ENCODE measurements at regions not wholly inside any gene's neighbourhood (a gene's known extent, or its start where the extent isn't known, plus 50 kb on each side); places are given as distances from the start of the nearest gene placed in this dataset.

GRCh38 chr10:33764694-33765185 is 430.3 kb upstream of the NRP1 start:
- H3K4me3 Mint-ChIP-seq: no peak overlapping the region
- Histone ChIP-seq H3K79me2 (ENCODE audit: control insufficient read depth, insufficient read depth, low read length) (no peaks in the 10 kb centered on the region), H3K36me3 (replicated peaks in 1 of 2; ENCODE audit: control extremely low read depth in 1 of 2, control insufficient read depth in 1 of 2, extremely low read depth in 1 of 2, insufficient read depth in 2 of 2, low read length in 1 of 2) (no peaks in the 10 kb centered on the region), H2AFZ (ENCODE audit: insufficient read depth, low read depth, low read length, poor library complexity, severe bottlenecking) (no peak overlapping the region), H3K9me3 (ENCODE audit: control extremely low read depth in 1 of 3, control insufficient read depth in 2 of 3, insufficient read depth in 1 of 3, low read length in 2 of 3) (peaks cover 0 to 1% (median 0%) of the 10 kb centered on the region in 3 donors), H3K4me3 (ENCODE audit: control extremely low read depth in 1 of 5, extremely low read depth in 1 of 5, insufficient read depth in 1 of 5, low read depth in 2 of 5, low read length in 4 of 5) (no peak overlapping the region), H3K27ac (ENCODE audit: low read length in 2 of 2) (no peak overlapping the region), H3K27me3 (replicated peaks in 1 of 4; ENCODE audit: control extremely low read depth in 1 of 4, control insufficient read depth in 3 of 4, insufficient read depth in 4 of 4, low read length in 3 of 4) (no peaks in the 10 kb centered on the region), H3K4me2 (replicated peaks; ENCODE audit: low read depth, low read length, poor library complexity, severe bottlenecking) (no peak overlapping the region), H4K20me1 (ENCODE audit: control insufficient read depth, insufficient read depth, low read length, poor library complexity, severe bottlenecking) (no peaks in the 10 kb centered on the region), H3K4me1 (ENCODE audit: control insufficient read depth in 2 of 2, insufficient read depth in 2 of 2, low read length in 2 of 2) (no peaks in the 10 kb centered on the region), H3K9ac (ENCODE audit: low read length) (no peak overlapping the region)
- CTCF ChIA-PET: no interaction called here
- no peak for TF ChIP-seq EZH2 (IDR thresholded peaks at IDR 0.05; ENCODE audit: borderline replicate concordance, insufficient read depth, low read depth, low read length, poor library complexity, severe bottlenecking)
- ATAC-seq (ENCODE audit: low read depth): no peak
- POLR2A ChIA-PET: no interaction called here
- no peaks in the 10 kb centered on the region for H3K27me3 Mint-ChIP-seq
- H3K27ac Mint-ChIP-seq: no peak overlapping the region
- H3K4me1 Mint-ChIP-seq: no peaks in the 10 kb centered on the region
- H3K9me3 Mint-ChIP-seq (ENCODE audit: insufficient read depth): peaks cover 2% of the 10 kb centered on the region
- no peak for DNase-seq
- WGBS (ENCODE audit: insufficient coverage): no CpG with 5 or more reads among the region's 1 CpG
- intact Hi-C loops (cut with micrococcal nuclease): no loop called here

GRCh38 chr10:33760056-33760943 is 425.8 kb upstream of the NRP1 start:
- H3K27me3 ChIP-seq (replicated peaks in 1 of 4; ENCODE audit: control extremely low read depth in 1 of 4, control insufficient read depth in 3 of 4, insufficient read depth in 4 of 4, low read length in 3 of 4): no peaks in the 10 kb centered on the region
- Mint-ChIP-seq H3K4me1 (no peaks in the 10 kb centered on the region), H3K4me3 (no peak overlapping the region), H3K27me3 (no peaks in the 10 kb centered on the region), H3K27ac (no peak overlapping the region), H3K9me3 (ENCODE audit: insufficient read depth) (peaks cover 2% of the 10 kb centered on the region)
- no peaks in the 10 kb centered on the region for H4K20me1 ChIP-seq (ENCODE audit: control insufficient read depth, insufficient read depth, low read length, poor library complexity, severe bottlenecking)
- no peaks in the 10 kb centered on the region for H3K79me2 ChIP-seq (ENCODE audit: control insufficient read depth, insufficient read depth, low read length)
- H3K4me2 ChIP-seq (replicated peaks; ENCODE audit: low read depth, low read length, poor library complexity, severe bottlenecking): no peak overlapping the region
- H3K36me3 ChIP-seq (replicated peaks in 1 of 2; ENCODE audit: control extremely low read depth in 1 of 2, control insufficient read depth in 1 of 2, extremely low read depth in 1 of 2, insufficient read depth in 2 of 2, low read length in 1 of 2): no peaks in the 10 kb centered on the region
- no peaks in the 10 kb centered on the region for H3K4me1 ChIP-seq (ENCODE audit: control insufficient read depth in 2 of 2, insufficient read depth in 2 of 2, low read length in 2 of 2)
- no peak for DNase-seq
- CTCF ChIA-PET: no interaction called here
- H3K9me3 ChIP-seq (ENCODE audit: control extremely low read depth in 1 of 3, control insufficient read depth in 2 of 3, insufficient read depth in 1 of 3, low read length in 2 of 3): peaks cover 0 to 4% (median 1%) of the 10 kb centered on the region in 3 donors
- no peak overlapping the region for H3K27ac ChIP-seq (ENCODE audit: low read length in 2 of 2)
- no peak overlapping the region for H3K4me3 ChIP-seq (ENCODE audit: control extremely low read depth in 1 of 5, extremely low read depth in 1 of 5, insufficient read depth in 1 of 5, low read depth in 2 of 5, low read length in 4 of 5)
- TF ChIP-seq EZH2 (IDR thresholded peaks at IDR 0.05; ENCODE audit: borderline replicate concordance, insufficient read depth, low read depth, low read length, poor library complexity, severe bottlenecking): no peak
- no peak for TF ChIP-seq CTCF (IDR thresholded peaks at IDR 0.05)
- ATAC-seq (ENCODE audit: low read depth): no peak
- intact Hi-C loops (cut with micrococcal nuclease): no loop called here
- 83% methylated on average over 9 of the region's 12 CpGs for WGBS (ENCODE audit: insufficient coverage)
- POLR2A ChIA-PET: no interaction called here
- H3K9ac ChIP-seq (ENCODE audit: low read length): no peak overlapping the region
- no peak overlapping the region for H2AFZ ChIP-seq (ENCODE audit: insufficient read depth, low read depth, low read length, poor library complexity, severe bottlenecking)

Measured in B cell (primary cell).